ENCODE measurements at regions not wholly inside any gene's neighbourhood (a gene's known extent, or its start where the extent isn't known, plus 50 kb on each side); places are given as distances from the start of the nearest gene placed in this dataset.

DNA sequence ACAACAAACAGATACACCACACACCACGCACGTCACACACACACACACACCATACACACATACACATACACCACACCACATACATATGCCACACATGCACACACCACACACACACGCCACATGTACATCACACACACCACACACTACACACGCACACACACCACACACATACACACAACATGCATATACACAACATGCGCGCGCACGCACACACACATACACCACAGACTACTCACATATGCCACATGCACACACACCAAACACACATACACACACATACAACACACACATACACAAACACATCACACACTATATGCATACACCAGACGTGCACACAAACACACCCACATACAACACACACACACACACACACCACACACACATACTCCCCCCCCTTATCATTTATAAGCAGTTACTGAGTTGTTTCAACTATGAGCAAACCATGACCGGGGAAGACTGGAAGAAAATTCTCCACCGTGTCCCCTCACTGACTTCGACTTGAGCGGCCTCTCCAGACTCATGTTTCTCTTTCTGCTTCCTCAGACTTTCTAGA lies 126.7 kb upstream of the IQSEC1 start:
- Histone ChIP-seq H3K27me3 (ENCODE audit: insufficient read depth, poor library complexity, severe bottlenecking) (peaks cover 17% of the 10 kb centered on the region), H3K4me1 (ENCODE audit: insufficient read depth, poor library complexity, severe bottlenecking) (no peaks in the 10 kb centered on the region), H3K4me3 (ENCODE audit: severe bottlenecking) (no peak overlapping the region), H3K36me3 (ENCODE audit: low read depth) (no peaks in the 10 kb centered on the region), H3K9me3 (ENCODE audit: severe bottlenecking) (no peaks in the 10 kb centered on the region), H3K27ac (ENCODE audit: poor library complexity, severe bottlenecking) (no peak overlapping the region)
- no peak for TF ChIP-seq CTCF (IDR thresholded peaks at IDR 0.05; ENCODE audit: poor library complexity, severe bottlenecking)
- ATAC-seq (ENCODE audit: low read depth) (no peak), DNase-seq (ENCODE audit: low spot score) (no peak)

- ATAC-seq (ENCODE audit: low read depth) (no peak), DNase-seq (ENCODE audit: low spot score) (no peak)
- H3K4me1 ChIP-seq (ENCODE audit: insufficient read depth, poor library complexity, severe bottlenecking) = no peaks in the 10 kb centered on the region
- H3K9me3 ChIP-seq (ENCODE audit: severe bottlenecking) = no peaks in the 10 kb centered on the region
- H3K27ac ChIP-seq (ENCODE audit: poor library complexity, severe bottlenecking) = no peak overlapping the region
- peaks cover 10% of the 10 kb centered on the region for H3K27me3 ChIP-seq (ENCODE audit: insufficient read depth, poor library complexity, severe bottlenecking)
- no peak for TF ChIP-seq CTCF (IDR thresholded peaks at IDR 0.05; ENCODE audit: poor library complexity, severe bottlenecking)
- no peak overlapping the region for H3K4me3 ChIP-seq (ENCODE audit: severe bottlenecking)
- no peaks in the 10 kb centered on the region for H3K36me3 ChIP-seq (ENCODE audit: low read depth)
Measured at GRCh38 chr3:13199006-13199776, 126.0 kb upstream of the IQSEC1 start.

- ATAC-seq (ENCODE audit: low read depth) (no peak), DNase-seq (ENCODE audit: low spot score) (no peak)
- no peak overlapping the region for H3K27ac ChIP-seq (ENCODE audit: poor library complexity, severe bottlenecking)
- H3K4me1 ChIP-seq (ENCODE audit: insufficient read depth, poor library complexity, severe bottlenecking) = no peaks in the 10 kb centered on the region
- H3K27me3 ChIP-seq (ENCODE audit: insufficient read depth, poor library complexity, severe bottlenecking) = peaks cover 2% of the 10 kb centered on the region
- H3K4me3 ChIP-seq (ENCODE audit: severe bottlenecking) = no peak overlapping the region
- H3K9me3 ChIP-seq (ENCODE audit: severe bottlenecking) = no peaks in the 10 kb centered on the region
- no peaks in the 10 kb centered on the region for H3K36me3 ChIP-seq (ENCODE audit: low read depth)
- TF ChIP-seq CTCF (IDR thresholded peaks at IDR 0.05; ENCODE audit: poor library complexity, severe bottlenecking) = no peak
Measured at GRCh38 chr3:13198264-13198879, 125.1 kb upstream of the IQSEC1 start.

- H3K9me3 ChIP-seq (ENCODE audit: severe bottlenecking) = no peaks in the 10 kb centered on the region
- H3K27me3 ChIP-seq (ENCODE audit: insufficient read depth, poor library complexity, severe bottlenecking) = no peaks in the 10 kb centered on the region
- no peak for DNase-seq (ENCODE audit: low spot score)
- no peak overlapping the region for H3K27ac ChIP-seq (ENCODE audit: poor library complexity, severe bottlenecking)
- H3K4me3 ChIP-seq (ENCODE audit: severe bottlenecking) = no peak overlapping the region
- TF ChIP-seq CTCF (IDR thresholded peaks at IDR 0.05; ENCODE audit: poor library complexity, severe bottlenecking) = no peak
- no peak for ATAC-seq (ENCODE audit: low read depth)
- H3K4me1 ChIP-seq (ENCODE audit: insufficient read depth, poor library complexity, severe bottlenecking) = no peaks in the 10 kb centered on the region
- no peaks in the 10 kb centered on the region for H3K36me3 ChIP-seq (ENCODE audit: low read depth)
Measured at GRCh38 chr3:13197795-13198194, 124.6 kb upstream of the IQSEC1 start.

DNA sequence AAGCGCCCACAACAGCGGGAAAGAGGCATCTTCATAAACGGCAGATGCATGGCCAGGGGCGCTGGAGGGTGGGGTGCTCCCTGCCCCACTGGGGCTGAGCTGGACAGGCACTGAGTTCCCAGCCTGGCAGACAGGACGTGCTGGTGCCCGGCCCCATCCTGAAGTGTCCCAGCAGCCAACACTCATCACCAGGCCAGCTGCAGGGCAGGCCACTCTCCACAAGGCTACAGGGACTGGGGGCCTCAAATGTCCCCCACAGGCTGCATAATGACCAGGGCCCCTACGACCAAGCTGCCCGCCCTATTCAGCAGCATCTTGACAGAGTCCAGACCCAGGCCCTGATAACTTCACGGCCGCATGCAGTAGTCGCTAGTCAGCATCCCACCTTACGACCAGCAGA lies 124.1 kb upstream of the IQSEC1 start:
- no peaks in the 10 kb centered on the region for H3K36me3 ChIP-seq (ENCODE audit: low read depth)
- H3K27me3 ChIP-seq (ENCODE audit: insufficient read depth, poor library complexity, severe bottlenecking) = no peaks in the 10 kb centered on the region
- no peaks in the 10 kb centered on the region for H3K9me3 ChIP-seq (ENCODE audit: severe bottlenecking)
- DNase-seq (ENCODE audit: low spot score) = no peak
- H3K27ac ChIP-seq (ENCODE audit: poor library complexity, severe bottlenecking) = no peak overlapping the region
- no peak for ATAC-seq (ENCODE audit: low read depth)
- H3K4me1 ChIP-seq (ENCODE audit: insufficient read depth, poor library complexity, severe bottlenecking) = no peaks in the 10 kb centered on the region
- no peak for TF ChIP-seq CTCF (IDR thresholded peaks at IDR 0.05; ENCODE audit: poor library complexity, severe bottlenecking)
- no peak overlapping the region for H3K4me3 ChIP-seq (ENCODE audit: severe bottlenecking)
